ENCODE measurements at regions not wholly inside any gene's neighbourhood (a gene's known extent, or its start where the extent isn't known, plus 50 kb on each side); places are given as distances from the start of the nearest gene placed in this dataset.

GRCh38 chr7:120108376-120108775 is 164.6 kb upstream of the KCND2 start:
- no peak for TF ChIP-seq CTCF (IDR thresholded peaks at IDR 0.05)
- no peak for TF ChIP-seq POLR2A (IDR thresholded peaks at IDR 0.05)

Measured in breast epithelium (tissue), 3 donors.